HG03095 (cell line): ENCODE measurements at regions not wholly inside any gene's neighbourhood (a gene's known extent, or its start where the extent isn't known, plus 50 kb on each side); places are given as distances from the start of the nearest gene placed in this dataset.
"Not testable (repeated sequence)": the region's sequence is repeated elsewhere in the genome, so short reads cannot be mapped to it uniquely, and the experiment has no call there.

Source experiments
- ATAC-seq: cut with Tn5 transposase; IDR thresholded peaks from one replicate; pipeline ENCODE4 v1.9.1; 2021; ENCODE audit warnings: moderate library complexity; ENCODE audit not compliant: unreplicated experiment

DNA sequence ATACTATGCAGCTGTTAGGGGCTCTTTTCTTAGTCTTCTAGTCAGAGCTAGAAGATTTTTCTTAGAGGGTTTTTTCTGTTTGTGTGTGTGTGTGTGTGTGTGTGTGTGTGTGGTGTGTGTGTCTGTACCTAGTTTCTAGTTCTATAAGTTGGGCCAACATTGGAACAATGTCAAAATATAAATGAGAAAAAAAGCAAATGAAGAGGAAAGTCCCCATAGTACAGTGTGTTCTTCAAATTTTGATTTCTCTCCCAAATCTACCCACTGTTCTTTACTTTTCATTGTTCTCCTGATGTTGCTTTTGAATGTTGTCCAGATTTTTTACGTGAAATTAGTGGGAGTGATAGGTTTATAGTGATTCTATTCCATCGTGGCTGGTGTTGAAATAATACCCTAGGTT lies 2153.4 kb upstream of the RAG2 start:
- ATAC-seq = no peak

- ATAC-seq = not testable (repeated sequence)
Measured at GRCh38 chr11:38746516-38746915, 2148.5 kb upstream of the RAG2 start.

DNA sequence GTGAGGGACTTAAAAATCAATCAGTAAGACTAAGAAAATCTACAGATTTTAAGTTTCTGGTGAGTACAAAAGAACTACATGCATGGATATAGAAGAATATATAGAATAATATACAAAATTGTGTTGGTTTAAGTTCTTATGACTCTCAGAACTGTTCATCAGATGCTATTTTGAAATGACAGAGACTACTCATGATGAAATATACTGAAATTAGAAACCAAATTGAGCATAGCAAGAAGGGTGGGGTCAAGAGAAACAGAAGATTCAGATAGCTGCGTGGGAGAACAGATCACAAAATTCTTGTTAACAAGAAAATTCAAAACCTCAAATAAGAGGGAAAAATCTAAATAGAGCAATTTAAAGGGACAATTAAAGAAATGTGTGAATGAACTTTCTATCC lies 2125.3 kb upstream of the RAG2 start:
- ATAC-seq = no peak

- no peak for ATAC-seq
Measured at GRCh38 chr11:38721586-38722315, 2123.7 kb upstream of the RAG2 start.

DNA sequence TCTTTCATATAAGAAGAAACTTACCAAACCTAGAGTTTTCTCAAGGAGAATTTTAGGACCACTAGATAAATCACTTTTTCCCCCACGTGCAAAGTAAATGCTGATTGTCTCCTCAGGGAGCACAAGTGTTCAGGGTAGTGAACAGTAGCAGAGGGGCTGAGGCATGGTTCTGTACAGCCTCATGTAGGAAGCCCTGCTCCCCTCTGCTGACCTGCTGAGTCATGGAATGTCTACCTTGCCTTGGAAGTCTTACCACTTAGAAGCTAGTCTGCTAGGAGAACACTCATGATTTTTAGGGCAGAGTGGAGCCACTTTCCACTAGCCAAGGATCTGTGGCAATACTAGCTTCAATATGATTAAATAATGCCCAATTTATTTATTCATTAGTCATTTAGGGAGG lies 2120.6 kb upstream of the RAG2 start:
- ATAC-seq = no peak

DNA sequence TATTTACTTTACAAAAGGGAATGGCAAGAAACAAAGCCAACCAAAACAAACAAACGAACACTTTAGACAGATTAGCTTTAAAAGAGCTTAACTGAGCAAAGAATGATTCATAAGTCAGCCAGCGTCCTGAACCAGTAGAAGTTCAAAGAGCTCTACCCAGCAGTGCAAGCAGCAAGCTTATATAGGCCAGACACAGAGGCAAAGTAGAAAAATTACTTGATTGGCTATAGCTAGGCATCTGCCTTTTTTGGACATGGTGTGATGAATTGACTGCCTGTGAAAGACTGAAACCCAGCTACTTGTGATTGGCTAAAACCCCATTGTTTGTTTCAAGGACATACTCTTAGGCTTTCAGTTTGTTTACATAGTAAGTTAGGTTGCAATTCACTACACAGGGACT lies 2120.0 kb upstream of the RAG2 start:
- ATAC-seq = no peak

DNA sequence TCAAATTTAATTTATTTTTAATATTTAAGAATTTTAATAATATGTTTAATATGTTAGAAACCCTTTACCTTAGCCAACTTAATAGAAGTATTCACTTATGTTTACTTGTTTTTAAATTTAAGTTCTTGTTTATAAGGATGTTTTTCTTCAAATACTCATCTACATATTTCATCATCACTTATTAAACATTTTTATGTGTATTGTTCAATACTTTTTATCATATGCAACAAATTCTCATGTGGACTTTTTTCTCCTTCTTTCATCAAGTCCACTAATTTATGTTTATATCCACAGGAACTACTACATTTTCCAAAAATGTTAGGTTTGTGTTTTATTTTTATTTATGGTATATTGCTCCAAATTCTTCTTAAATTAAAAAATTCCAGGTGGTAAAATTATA lies 2113.1 kb upstream of the RAG2 start:
- no peak for ATAC-seq

DNA sequence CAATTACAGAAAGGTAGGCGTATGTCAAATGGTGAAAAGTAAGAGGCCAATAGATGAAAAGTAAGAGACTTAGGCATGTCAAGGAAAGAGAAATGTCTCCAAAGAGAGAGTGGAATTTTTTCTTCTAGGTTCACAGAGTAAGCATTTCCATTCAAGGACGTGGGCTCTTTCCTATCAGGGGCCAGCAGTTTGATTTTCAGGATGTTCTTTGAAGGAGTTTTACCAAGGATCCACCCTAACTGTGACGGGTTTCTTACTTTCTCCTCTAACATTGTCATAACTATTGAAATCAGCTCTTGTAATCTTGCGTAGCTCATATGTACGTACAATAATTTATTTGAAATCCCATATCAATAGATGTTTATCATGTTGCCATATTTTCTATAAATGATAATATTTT lies 2112.2 kb upstream of the RAG2 start:
- no peak for ATAC-seq

- no peak for ATAC-seq
Measured at GRCh38 chr11:38700111-38700510, 2102.1 kb upstream of the RAG2 start.

DNA sequence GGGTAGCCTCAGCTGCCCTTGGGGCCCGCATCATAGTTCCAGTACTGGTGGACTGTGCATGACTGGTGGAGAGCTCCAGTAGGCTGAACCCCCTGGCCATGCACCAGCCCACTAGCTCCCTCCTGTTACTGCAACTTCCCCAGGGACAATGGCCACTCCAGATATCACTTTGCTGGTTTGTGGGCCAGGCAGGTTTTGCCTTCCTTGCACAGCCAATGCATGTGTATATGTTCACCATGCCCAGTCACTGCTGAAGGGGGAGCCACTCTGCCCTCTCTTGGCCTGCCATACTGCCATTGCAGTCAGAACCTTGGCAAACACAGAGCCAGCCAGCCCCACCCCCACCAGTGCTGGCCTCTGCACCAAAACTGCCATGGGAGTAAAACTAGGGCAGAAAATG lies 2095.3 kb upstream of the RAG2 start:
- no peak for ATAC-seq

DNA sequence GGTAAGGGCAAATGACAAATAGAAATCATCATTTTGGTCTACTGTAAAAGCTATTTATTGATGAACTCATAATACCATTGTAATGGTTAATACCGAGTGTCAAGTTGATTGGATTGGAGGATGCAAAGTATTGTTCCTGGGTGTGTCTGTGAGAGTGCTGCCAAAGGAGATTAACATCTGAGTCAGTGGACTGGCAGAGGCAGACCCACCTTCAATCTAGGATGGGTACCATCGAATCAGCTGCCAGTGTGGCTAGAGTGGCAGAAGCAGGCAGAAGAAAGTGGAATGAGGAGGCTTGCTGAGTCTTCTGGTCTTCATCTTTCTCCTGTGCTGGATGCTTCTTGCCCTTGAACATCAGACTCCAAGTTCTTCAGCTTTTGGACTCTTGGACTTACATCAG lies 2092.2 kb upstream of the RAG2 start:
- not testable (repeated sequence) for ATAC-seq

DNA sequence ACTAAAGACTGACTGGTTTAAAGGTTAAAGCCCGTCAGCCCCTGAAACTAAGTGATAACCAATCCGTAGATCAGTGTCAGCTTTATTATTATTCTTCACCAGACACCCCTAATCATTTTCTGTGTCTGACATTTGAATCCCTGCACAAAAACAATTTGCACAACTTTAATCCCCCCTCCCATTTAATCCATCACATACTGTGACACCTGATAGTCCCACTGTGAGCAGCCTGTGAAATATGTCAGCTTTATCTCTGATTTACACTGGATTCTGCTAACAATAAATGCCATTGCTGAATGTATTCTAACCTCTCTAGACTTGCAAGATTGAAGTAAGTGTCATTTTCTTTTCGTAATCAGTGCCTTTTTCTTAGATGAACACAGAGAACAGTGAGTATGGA lies 2089.0 kb upstream of the RAG2 start:
- ATAC-seq = no peak

DNA sequence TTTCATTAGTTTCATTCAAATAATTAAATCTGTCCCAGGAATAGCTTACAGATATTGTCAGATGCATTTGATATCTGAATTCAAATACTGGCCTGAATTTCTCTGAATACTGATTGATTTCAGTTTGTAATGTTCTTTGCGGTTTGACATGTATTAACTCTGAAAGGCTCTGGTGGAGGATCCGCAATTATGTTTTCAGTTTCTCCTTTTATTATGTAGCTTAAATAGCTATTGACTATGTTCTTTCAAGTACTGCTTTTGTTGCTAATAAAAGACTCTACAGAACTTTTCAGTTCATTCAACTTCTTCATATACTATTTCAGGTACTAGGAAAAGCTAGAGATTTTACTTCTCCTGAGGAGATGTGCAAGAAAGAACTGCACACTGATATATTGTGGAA lies 2085.4 kb upstream of the RAG2 start:
- ATAC-seq = no peak

DNA sequence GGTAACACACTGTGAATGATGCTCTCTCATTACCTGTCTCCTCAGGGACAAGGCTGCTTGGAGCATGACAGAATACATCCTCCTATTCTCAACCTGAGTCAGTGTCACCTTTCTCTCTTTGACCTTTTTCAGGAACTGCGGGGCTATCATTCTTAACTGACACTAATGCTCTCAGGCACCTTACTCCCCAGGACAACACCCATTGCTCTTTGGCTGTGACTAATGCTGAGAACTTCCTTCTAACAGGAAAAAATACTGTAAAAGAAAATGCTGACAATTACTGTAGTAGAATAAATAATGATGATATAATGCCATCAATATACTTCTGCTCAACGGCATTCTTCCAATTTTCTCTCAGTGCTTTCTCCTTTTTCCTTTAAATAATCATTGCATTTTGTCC lies 2082.7 kb upstream of the RAG2 start:
- no peak for ATAC-seq

GRCh38 chr11:38680166-38680565 lies 2082.1 kb upstream of the RAG2 start:
- ATAC-seq = no peak

DNA sequence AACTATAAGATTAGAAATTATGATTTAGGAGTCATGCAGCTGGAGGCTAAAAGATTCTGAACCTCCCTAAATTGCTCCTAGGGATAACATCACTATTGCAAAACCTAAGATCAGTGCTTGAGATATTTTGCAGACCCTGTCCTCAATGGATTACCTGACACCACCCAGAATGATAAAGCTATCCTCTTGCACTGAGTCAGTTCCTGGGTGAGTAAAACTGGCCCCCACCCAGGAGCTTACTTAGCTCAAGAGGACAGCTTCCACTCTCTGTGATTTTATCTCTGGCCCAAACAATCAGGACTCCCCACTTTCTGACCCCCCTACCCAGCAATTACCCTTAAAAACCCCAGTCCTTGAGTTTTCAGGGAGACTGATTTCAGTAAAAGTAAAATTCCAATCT lies 2074.4 kb upstream of the RAG2 start:
- no peak for ATAC-seq

DNA sequence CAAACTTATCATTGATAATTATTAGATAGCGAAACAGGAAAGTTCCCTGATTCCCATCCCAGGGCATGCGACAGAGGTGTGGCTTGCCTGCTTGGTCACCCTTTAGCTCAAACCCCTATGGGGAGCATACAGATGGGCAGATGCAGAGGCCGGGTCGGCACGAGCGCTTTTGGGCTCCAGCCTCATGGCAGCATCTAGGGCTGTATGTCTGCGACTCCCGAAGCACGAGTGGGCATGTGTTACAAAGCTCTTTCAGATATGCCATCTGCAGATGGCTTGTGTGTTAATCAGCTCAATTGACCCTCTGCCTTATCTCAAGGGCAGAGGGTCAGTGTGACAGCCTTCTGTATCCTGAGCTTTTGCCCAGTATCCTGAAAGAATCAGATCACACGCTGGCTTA lies 2069.3 kb upstream of the RAG2 start:
- no peak for ATAC-seq

- ATAC-seq = no peak
Measured at GRCh38 chr11:38648604-38649003, 2050.6 kb upstream of the RAG2 start.

DNA sequence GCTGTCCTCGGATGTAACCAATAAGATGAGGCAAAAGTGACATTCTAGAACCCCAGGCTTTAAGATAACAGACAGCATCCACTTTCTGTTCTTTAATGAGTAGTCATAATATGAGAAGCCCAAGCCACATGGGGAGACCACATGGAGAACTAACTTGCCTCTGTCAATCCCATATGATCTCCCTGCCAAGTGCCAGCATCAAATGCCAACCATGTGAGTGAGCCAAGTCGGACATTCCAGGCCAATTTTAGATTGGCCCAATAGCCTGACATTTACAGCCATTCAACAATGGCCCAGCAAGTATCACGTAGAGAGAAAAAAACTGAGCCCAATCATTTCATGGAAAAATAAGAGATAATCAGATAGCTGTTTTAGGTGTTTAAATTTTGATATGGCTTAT lies 2048.3 kb upstream of the RAG2 start:
- no peak for ATAC-seq

GRCh38 chr11:38640854-38641253 lies 2042.8 kb upstream of the RAG2 start:
- ATAC-seq = no peak

- ATAC-seq = no peak
Measured at GRCh38 chr11:38612701-38613100, 2014.7 kb upstream of the RAG2 start.

DNA sequence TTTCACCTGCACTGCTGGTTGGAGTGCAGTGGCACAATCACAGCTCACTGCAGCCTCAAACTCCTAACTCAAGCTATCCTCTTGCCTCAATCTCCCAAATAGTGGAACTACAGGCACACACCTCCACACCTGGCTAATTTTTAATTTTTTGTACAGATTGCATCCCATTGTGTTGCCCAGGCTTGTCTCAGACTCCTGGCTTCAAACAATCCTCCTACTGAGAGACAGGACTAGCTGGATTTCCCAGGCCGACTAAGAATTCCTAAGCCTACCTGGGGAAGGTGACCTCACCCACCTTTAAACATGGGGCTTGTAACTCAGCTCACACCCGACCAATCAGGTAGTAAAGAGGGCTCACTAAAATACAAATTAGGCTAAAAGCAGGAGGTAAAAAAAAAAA lies 2003.3 kb upstream of the RAG2 start:
- not testable (repeated sequence) for ATAC-seq

DNA sequence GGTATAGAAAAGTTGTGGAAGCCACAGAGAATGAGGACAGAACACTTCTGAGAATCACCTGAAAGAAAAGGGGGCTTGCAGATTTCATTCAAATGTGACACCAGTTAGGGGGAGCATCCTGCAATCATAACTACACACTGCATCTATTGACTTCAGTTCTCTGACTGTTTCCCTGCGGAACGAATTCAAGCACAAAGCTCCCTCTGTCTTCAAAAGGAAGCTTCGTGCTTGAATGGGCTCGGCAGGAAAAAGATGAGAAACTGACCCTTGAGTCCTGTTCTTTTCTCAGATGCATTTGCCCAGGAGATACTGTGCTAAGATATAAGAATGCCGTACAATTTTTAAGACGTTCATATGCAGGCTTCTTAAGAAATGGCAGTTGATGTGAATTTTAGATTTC lies 2000.4 kb upstream of the RAG2 start:
- no peak for ATAC-seq
